Urothelium cell line (cell line): ENCODE measurements at regions not wholly inside any gene's neighbourhood (a gene's known extent, or its start where the extent isn't known, plus 50 kb on each side); places are given as distances from the start of the nearest gene placed in this dataset.
"Not testable (repeated sequence)": the region's sequence is repeated elsewhere in the genome, so short reads cannot be mapped to it uniquely, and the experiment has no call there.

Source experiments
- DNase-seq: peaks from one replicate; pipeline ENCODE4 v3.0.0; 2011; ENCODE audit warnings: low spot score, mixed read lengths
- FAIRE-seq: peaks from 2 replicates; lab custom pipeline; 2011; peaks lifted over from hg19 to GRCh38; lab: Jason Lieb, UNC

- FAIRE-seq: no peak
- no peak for DNase-seq
Measured at GRCh38 chr11:123344790-123345357, 85.2 kb upstream of the GRAMD1B start.

- not testable (repeated sequence) for FAIRE-seq, DNase-seq
Measured at GRCh38 chr11:123344188-123344587, 85.9 kb upstream of the GRAMD1B start.

- DNase-seq: no peak
- no peak for FAIRE-seq
Measured at GRCh38 chr11:123338997-123339752, 90.9 kb upstream of the GRAMD1B start.

- no peak for FAIRE-seq
- no peak for DNase-seq
Measured at GRCh38 chr11:123338266-123338800, 91.7 kb upstream of the GRAMD1B start.

GRCh38 chr11:123334925-123335324 is 95.1 kb upstream of the GRAMD1B start:
- DNase-seq: no peak
- no peak for FAIRE-seq

GRCh38 chr11:123332577-123332976 is 97.5 kb upstream of the GRAMD1B start:
- DNase-seq, FAIRE-seq: not testable (repeated sequence)

- FAIRE-seq (no peak), DNase-seq (no peak)
Measured at GRCh38 chr11:123330948-123331347, 99.1 kb upstream of the GRAMD1B start.

- DNase-seq (no peak), FAIRE-seq (no peak)
Measured at GRCh38 chr11:123330471-123330870, 99.6 kb upstream of the GRAMD1B start.

GRCh38 chr11:123330071-123330470 is 100.0 kb upstream of the GRAMD1B start:
- no peak for DNase-seq

GRCh38 chr11:123328281-123328867 is 101.7 kb upstream of the GRAMD1B start:
- no peak for FAIRE-seq

More at GRCh38 chr11:123330071-123330470, 100.0 kb upstream of the GRAMD1B start:
- no peak for FAIRE-seq

GRCh38 chr11:123325533-123325932 is 104.5 kb upstream of the GRAMD1B start:
- DNase-seq (no peak), FAIRE-seq (no peak)

More at GRCh38 chr11:123328281-123328867, 101.7 kb upstream of the GRAMD1B start:
- no peak for DNase-seq

- FAIRE-seq (no peak), DNase-seq (no peak)
Measured at GRCh38 chr11:123323568-123323967, 106.5 kb upstream of the GRAMD1B start.

- DNase-seq: no peak
- FAIRE-seq: no peak
Measured at GRCh38 chr11:123321636-123322035, 108.4 kb upstream of the GRAMD1B start.

- DNase-seq (no peak), FAIRE-seq (no peak)
Measured at GRCh38 chr11:123318623-123319022, 111.4 kb upstream of the GRAMD1B start.

- not testable (repeated sequence) for DNase-seq, FAIRE-seq
Measured at GRCh38 chr11:123318132-123318531, 111.9 kb upstream of the GRAMD1B start.

GRCh38 chr11:123316003-123316402 is 114.1 kb upstream of the GRAMD1B start:
- DNase-seq (no peak), FAIRE-seq (no peak)

GRCh38 chr11:123314972-123315371 is 115.1 kb upstream of the GRAMD1B start:
- FAIRE-seq (no peak), DNase-seq (no peak)

- FAIRE-seq: no peak
- no peak for DNase-seq
Measured at GRCh38 chr11:123313262-123313661, 116.8 kb upstream of the GRAMD1B start.

- FAIRE-seq (no peak), DNase-seq (no peak)
Measured at GRCh38 chr11:123308077-123308476, 113.0 kb upstream of the CLMP start.

- FAIRE-seq (no peak), DNase-seq (no peak)
Measured at GRCh38 chr11:123307276-123307675, 112.2 kb upstream of the CLMP start.

GRCh38 chr11:123306531-123306930 is 111.5 kb upstream of the CLMP start:
- FAIRE-seq (no peak), DNase-seq (no peak)
